ENCODE measurements at regions not wholly inside any gene's neighbourhood (a gene's known extent, or its start where the extent isn't known, plus 50 kb on each side); places are given as distances from the start of the nearest gene placed in this dataset.

- intact Hi-C loops (cut with DNase I), result no loop called here
- no peak for DNase-seq (ENCODE audit: low spot score)
Measured at GRCh38 chr4:27574743-27575142, 714.1 kb downstream of the STIM2 start.

DNA sequence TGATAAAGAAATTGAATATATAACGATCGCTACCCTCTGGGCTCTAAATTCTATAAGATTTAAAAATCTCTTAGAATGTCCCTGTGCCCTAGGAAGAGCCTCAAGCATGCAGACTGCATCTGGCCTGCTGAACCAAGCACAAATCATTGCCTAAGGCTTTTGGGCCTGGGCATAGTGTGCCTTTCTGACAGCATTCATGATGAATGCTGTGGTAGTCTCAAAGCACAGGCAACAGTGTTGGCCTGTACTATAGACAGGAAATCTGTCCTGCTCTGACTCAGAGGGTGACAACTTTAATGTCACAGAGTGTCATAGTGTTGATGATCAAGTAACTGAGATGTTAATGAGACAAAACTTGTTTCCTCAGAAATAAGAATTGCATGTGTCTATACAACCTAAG is 717.3 kb downstream of the STIM2 start:
- intact Hi-C loops (cut with DNase I), result no loop called here
- DNase-seq (ENCODE audit: low spot score), result no peak

GRCh38 chr4:27592738-27593137 is 732.1 kb downstream of the STIM2 start:
- DNase-seq (ENCODE audit: low spot score), result no peak
- intact Hi-C loops (cut with DNase I), result no loop called here

DNA sequence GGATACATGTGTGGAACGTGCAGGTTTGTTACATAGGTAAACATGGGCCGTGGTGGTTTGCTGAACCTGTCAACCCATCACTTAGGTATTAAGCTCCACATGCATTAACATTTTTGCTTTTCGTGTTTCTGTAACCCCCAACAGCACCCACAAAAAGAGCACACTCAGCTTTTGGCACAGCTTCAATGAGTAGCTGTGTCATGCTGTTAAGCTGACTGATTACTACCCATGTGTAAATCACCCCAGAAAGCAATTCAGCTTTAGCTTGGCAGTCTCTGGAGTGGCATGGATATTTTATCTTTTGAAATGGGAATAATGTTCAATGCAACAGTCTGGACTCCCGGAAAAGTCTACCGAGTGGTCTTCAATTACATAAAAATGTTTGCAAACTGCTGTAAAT is 734.3 kb downstream of the STIM2 start:
- no peak for DNase-seq (ENCODE audit: low spot score)
- intact Hi-C loops (cut with DNase I), result no loop called here

DNA sequence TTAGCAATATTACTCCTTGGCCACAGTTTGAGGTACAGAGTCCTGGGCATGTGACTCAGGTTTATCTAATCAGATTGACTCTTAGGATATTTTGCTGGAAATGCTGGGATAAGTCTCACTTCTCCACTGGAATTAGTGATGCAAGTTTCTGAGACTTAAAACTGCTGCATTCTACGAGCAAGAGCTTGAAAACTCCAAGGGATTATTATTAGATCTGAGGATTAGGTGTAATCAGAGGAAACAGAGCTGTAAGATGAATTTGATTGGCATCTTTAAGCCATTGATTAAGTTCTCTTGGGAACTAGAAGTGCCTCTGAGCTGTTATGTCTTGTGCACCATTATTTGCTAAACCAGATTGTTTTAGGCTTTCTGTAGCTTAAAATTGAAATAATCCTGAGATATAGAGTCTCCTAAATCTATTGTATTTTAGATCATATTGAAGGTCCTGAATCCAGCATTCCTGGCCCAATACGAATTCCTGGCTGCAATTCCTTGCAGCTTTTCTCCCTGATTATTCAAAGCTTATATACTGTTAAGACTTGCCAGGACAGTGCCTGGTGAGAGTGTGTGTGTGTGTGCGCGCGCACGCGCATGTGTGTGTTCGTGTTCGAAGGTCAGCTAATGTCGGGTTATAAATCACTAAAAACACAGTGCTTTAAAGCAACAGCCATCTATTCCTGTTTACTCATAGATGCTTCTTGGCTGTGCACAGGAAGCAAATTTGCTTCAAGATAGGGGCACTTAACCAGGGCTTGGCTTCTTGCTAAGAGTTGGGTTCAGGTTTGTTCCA is 735.1 kb downstream of the STIM2 start:
- intact Hi-C loops (cut with DNase I), result no loop called here
- DNase-seq (ENCODE audit: low spot score), result no peak

GRCh38 chr4:27602172-27602571 is 741.5 kb downstream of the STIM2 start:
- DNase-seq (ENCODE audit: low spot score), result no peak
- intact Hi-C loops (cut with DNase I), result no loop called here

- intact Hi-C loops (cut with DNase I), result no loop called here
Measured at GRCh38 chr4:27604692-27605091, 744.1 kb downstream of the STIM2 start.

DNA sequence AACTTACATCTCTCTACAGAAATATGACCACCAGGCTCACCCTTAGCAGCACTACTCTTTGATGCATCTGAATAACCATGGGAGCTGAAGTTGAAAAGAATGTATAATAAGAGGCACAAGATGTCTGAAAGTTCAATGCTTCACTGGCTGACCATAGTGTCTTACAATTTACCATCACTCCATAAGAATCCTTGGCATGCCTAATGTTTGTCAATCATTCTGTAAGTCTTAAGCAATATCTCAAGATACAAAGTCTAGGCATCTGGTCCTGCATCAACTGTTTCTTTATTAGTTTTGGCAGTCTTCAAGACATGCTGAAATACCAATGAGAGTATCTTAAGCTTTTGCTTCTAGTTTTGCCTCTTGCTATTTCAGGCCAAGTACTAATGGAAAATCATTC is 755.5 kb downstream of the STIM2 start:
- intact Hi-C loops (cut with DNase I), result no loop called here
- no peak for DNase-seq (ENCODE audit: low spot score)

More at GRCh38 chr4:27604692-27605091, 744.1 kb downstream of the STIM2 start:
- no peak for DNase-seq (ENCODE audit: low spot score)

DNA sequence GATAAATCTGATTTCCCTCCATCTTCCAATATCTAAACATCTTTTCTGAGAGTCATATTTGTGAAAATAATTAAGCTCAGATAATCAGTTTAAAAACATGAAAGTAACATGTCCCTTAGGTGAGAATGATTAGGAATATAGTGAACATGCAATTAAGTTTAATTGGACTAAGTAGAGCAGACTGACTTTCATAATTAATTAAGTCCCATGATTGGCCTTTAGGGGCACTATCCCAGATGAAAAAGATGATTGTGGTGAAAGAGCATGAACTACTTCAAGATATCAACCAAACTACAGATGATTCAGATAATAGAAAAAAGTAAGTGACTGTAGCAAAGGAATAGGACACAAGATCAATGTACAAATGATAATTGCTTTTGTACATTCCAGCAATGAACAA is 758.8 kb downstream of the STIM2 start:
- no peak for DNase-seq (ENCODE audit: low spot score)
- intact Hi-C loops (cut with DNase I), result no loop called here

- intact Hi-C loops (cut with DNase I), result no loop called here
- no peak for DNase-seq (ENCODE audit: low spot score)
Measured at GRCh38 chr4:27620886-27621285, 760.2 kb downstream of the STIM2 start.

DNA sequence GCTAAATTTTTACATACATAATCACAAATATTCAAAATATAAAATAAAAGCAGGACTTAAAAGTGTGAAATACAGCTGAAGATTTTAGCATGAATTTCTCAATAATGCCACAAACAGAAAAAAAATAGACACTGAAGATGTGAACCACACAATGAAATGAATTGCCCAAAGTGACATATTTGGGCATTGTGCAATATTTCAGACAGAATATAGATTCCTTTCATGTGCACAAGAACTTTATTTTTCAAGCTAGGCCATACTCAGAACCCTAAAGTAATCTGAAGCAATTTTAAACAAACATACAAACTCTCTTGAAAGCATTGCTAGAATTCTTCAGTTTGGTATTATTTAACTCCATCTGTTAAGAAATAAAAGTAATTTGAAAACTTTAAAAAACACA is 764.1 kb downstream of the STIM2 start:
- intact Hi-C loops (cut with DNase I), result no loop called here
- DNase-seq (ENCODE audit: low spot score), result no peak

DNA sequence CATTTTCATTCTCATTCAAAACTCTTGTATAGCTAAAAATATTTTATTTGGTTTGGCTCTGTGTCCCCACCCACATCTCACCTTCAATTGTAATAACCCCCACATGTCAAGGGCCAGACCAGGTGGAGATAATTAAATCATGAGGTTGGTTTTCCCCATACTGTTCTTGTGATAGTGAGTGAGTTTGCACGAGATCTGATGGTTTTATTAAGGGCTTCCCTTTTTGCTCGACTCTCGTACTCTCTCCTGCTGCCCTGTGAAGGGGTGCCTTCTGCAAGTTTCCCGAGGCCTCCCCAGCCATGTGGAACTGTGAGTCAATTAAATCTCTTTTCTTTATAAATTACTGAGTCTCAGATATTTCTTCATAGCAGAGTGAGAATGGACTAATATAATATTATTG is 768.0 kb downstream of the STIM2 start:
- intact Hi-C loops (cut with DNase I), result no loop called here

GRCh38 chr4:27629532-27630225 is 769.0 kb downstream of the STIM2 start:
- no peak for DNase-seq (ENCODE audit: low spot score)
- intact Hi-C loops (cut with DNase I), result no loop called here

More for the DNA sequence above, 768.0 kb downstream of the STIM2 start:
- no peak for DNase-seq (ENCODE audit: low spot score)

- no peak for DNase-seq (ENCODE audit: low spot score)
- intact Hi-C loops (cut with DNase I), result loop anchor here in 1 of 2 donors (5.0 kb wide), 1 partner anchor 566 kb away; no protein-coding TSS in a partner anchor
Measured at GRCh38 chr4:27635936-27636913, 775.6 kb downstream of the STIM2 start.

- DNase-seq (ENCODE audit: low spot score), result no peak
- intact Hi-C loops (cut with DNase I), result loop anchor here in 1 of 2 donors (5.0 kb wide), 1 partner anchor 564 kb away; no protein-coding TSS in a partner anchor
Measured at GRCh38 chr4:27638163-27638915, 777.7 kb downstream of the STIM2 start.

GRCh38 chr4:27643101-27643500 is 782.5 kb downstream of the STIM2 start:
- intact Hi-C loops (cut with DNase I), result no loop called here
- DNase-seq (ENCODE audit: low spot score), result no peak

DNA sequence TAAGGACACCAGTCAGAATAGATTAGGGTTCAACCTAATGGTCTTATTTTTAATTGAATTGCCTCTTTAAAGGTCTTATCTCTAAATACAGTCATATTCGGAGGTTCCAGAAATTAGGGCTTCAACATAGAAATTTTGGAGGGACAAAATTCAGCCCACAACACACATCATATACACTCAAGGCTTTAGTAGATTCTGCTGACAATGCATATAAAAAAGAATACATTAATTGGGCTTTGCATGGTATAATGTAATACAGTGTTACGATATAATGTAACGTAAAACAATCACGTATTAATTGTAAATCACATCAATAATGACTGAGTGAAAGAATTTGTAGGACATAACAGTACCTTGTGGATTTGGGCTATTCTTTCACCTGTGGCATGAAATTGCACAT is 787.8 kb downstream of the STIM2 start:
- intact Hi-C loops (cut with DNase I), result no loop called here
- DNase-seq (ENCODE audit: low spot score), result no peak

DNA sequence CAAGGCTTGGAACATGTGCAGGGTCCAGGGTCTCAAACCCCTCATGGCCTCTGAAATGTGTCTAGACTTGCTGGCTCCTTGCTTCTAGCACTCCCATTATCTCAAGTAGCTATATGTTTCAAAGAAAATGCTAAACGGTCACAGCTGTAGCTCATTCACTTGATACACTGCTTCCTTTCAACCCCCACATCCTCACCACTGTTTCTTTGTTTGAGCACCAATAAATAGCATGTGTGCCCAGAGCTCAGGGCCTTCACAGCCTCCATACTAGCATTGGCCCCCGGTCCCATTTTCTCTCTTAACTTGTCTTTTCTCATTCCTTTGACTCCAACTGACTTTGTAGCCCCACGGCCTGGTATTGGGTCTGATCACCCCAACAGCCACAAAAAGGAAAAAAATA is 801.8 kb downstream of the STIM2 start:
- intact Hi-C loops (cut with DNase I), result no loop called here
- no peak for DNase-seq (ENCODE audit: low spot score)

DNA sequence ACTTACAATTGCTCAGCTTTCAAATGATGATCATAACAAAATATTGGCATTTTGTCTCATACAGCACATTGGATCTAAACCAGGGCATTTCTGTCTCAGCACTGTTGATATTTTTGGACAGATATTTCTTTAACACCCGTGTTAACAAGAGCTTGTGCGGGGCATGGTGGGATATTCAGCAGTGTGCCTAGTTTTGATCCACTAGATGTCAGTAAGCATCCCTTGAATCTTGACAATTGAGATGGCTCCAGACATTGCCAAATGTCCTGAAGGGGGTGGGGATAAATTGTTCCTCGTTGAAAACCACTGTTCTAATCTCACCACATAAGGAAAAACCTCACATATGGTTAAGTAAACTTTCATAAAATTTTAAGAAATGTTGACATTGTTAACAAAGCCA is 806.3 kb downstream of the STIM2 start:
- intact Hi-C loops (cut with DNase I), result no loop called here
- no peak for DNase-seq (ENCODE audit: low spot score)
